K562 (cell line): ENCODE measurements at regions not wholly inside any gene's neighbourhood (a gene's known extent, or its start where the extent isn't known, plus 50 kb on each side); places are given as distances from the start of the nearest gene placed in this dataset.

Experiments
- BCOR ChIP-seq: fragments of 450-650 bp; IDR thresholded peaks from 2 replicates; pipeline ENCODE4 v1.6.1; 2016
- C11orf30 ChIP-seq: fragments of 450-650 bp; IDR thresholded peaks from 2 replicates; pipeline ENCODE4 v1.6.1; 2016; ENCODE audit warnings: low read depth, mild to moderate bottlenecking
- CTCF ChIP-seq, 3 experiments: IDR thresholded peaks in 2 of 3; conservative IDR thresholded peaks in 1 of 3; 2 replicates each; pipeline ENCODE4 v1.5.1; 2011 to 2012; ENCODE audit warnings: low read length in 3 of 3, mild to moderate bottlenecking in 3 of 3, control low read depth in 2 of 3, improper control_type of control experiment in 1 of 3, inconsistent platforms in 1 of 3, low read depth in 1 of 3, mixed read lengths in 1 of 3, moderate library complexity in 1 of 3; ENCODE audit not compliant: insufficient read depth in 2 of 3
- FUS ChIP-seq: fragments of 200-400 bp; formaldehyde crosslinking; optimal IDR thresholded peaks from 2 replicates; pipeline ENCODE3; 2017; ENCODE audit warnings: low read depth, low read length
- HBP1 ChIP-seq: fragments of 450-650 bp; formaldehyde crosslinking; IDR thresholded peaks from 2 replicates; pipeline ENCODE4 v1.4.0; 2022; ENCODE audit warnings: missing genetic modification characterization
- KAT7 ChIP-seq: sonication (generic); formaldehyde crosslinking; IDR thresholded peaks from 2 replicates; pipeline ENCODE4 v1.8.0; 2022; ENCODE audit warnings: missing genetic modification reagents, mild to moderate bottlenecking, borderline replicate concordance
- L3MBTL2 ChIP-seq: fragments of 450-650 bp; IDR thresholded peaks from 2 replicates; pipeline ENCODE4 v1.6.1; 2016; ENCODE audit warnings: mild to moderate bottlenecking, moderate library complexity
- MCM2 ChIP-seq: fragments of 450-650 bp; IDR thresholded peaks from 2 replicates; pipeline ENCODE4 v1.6.1; 2017; ENCODE audit warnings: low read depth, mild to moderate bottlenecking
- MCM3 ChIP-seq: fragments of 450-650 bp; IDR thresholded peaks from 2 replicates; pipeline ENCODE4 v1.6.1; 2016
- NCOA4 ChIP-seq: fragments of 450-650 bp; IDR thresholded peaks from 2 replicates; pipeline ENCODE4 v1.6.1; 2018; ENCODE audit warnings: mild to moderate bottlenecking; ENCODE audit not compliant: partially characterized antibody
- NR4A1 ChIP-seq, 2 experiments: fragments of 250-450 bp in 1 of 2; fragments of 450-650 bp in 1 of 2; sonication (Bioruptor Pico) in 1 of 2; IDR thresholded peaks; 2 replicates each; pipeline versions ENCODE4 v1.4.0 to v1.6.1; 2016 to 2020; ENCODE audit warnings: mild to moderate bottlenecking in 2 of 2, missing compliant biosample characterization in 1 of 2, missing genetic modification characterization in 1 of 2, moderate library complexity in 1 of 2
- RBM15 ChIP-seq: fragments of 200-400 bp; formaldehyde crosslinking; IDR thresholded peaks from 2 replicates; pipeline ENCODE4 v1.6.1; 2018; ENCODE audit warnings: mild to moderate bottlenecking, low read length, moderate library complexity; ENCODE audit not compliant: insufficient read depth
- SAFB2 ChIP-seq: fragments of 200-400 bp; formaldehyde crosslinking; IDR thresholded peaks from 2 replicates; pipeline ENCODE4 v1.6.1; 2018; ENCODE audit warnings: borderline replicate concordance, low read length, low read depth, moderate library complexity; ENCODE audit not compliant: severe bottlenecking
- SETDB1 ChIP-seq: IDR thresholded peaks from one replicate; pipeline ENCODE4 v1.6.1; 2012; ENCODE audit warnings: low read length, control low read depth, inconsistent platforms
- STAG1 ChIP-seq: sonication (generic); formaldehyde crosslinking; IDR thresholded peaks from 2 replicates; pipeline ENCODE4 v1.5.0; 2020; ENCODE audit warnings: missing genetic modification reagents, borderline replicate concordance
- TBL1XR1 ChIP-seq, 2 experiments: IDR thresholded peaks; 2 replicates each; pipeline ENCODE4 v1.6.1; 2012; ENCODE audit warnings: improper control_type of control experiment in 2 of 2, low read length in 2 of 2, mild to moderate bottlenecking in 1 of 2
- TOE1 ChIP-seq, 2 experiments: fragments of 450-650 bp in 1 of 2; sonication (generic) in 1 of 2; formaldehyde crosslinking in 1 of 2; IDR thresholded peaks; 2 replicates each; pipeline versions ENCODE4 v1.7.1 to v1.8.0; 2016 to 2022; ENCODE audit warnings: borderline replicate concordance in 2 of 2, mild to moderate bottlenecking in 2 of 2, antibody characterized with exemption in 1 of 2, inconsistent platforms in 1 of 2, low read depth in 1 of 2, missing genetic modification reagents in 1 of 2, moderate library complexity in 1 of 2
- ZBED1 ChIP-seq: IDR thresholded peaks from 2 replicates; pipeline ENCODE4 v1.6.1; 2014
- ZBTB26 ChIP-seq: fragments of 450-650 bp; formaldehyde crosslinking; IDR thresholded peaks from 2 replicates; pipeline ENCODE4 v1.4.0; 2022; ENCODE audit warnings: missing genetic modification characterization
- ZFP36 ChIP-seq: fragments of 150-350 bp; IDR thresholded peaks from 2 replicates; pipeline ENCODE4 v1.6.1; 2018; ENCODE audit warnings: low read length, low read depth; ENCODE audit not compliant: partially characterized antibody
- ZNF3 ChIP-seq: fragments of 250-450 bp; sonication (Bioruptor Pico); IDR thresholded peaks from 2 replicates; pipeline ENCODE4 v1.5.0; 2021; ENCODE audit warnings: mild to moderate bottlenecking, moderate library complexity
- ZNF764 ChIP-seq: fragments of 250-450 bp; sonication (Bioruptor Pico); IDR thresholded peaks from 2 replicates; pipeline ENCODE4 v1.4.0; 2020; ENCODE audit warnings: low read depth, mild to moderate bottlenecking, moderate library complexity
- ZSCAN29 ChIP-seq: fragments of 450-650 bp; IDR thresholded peaks from 2 replicates; pipeline ENCODE4 v1.6.1; 2017

DNA sequence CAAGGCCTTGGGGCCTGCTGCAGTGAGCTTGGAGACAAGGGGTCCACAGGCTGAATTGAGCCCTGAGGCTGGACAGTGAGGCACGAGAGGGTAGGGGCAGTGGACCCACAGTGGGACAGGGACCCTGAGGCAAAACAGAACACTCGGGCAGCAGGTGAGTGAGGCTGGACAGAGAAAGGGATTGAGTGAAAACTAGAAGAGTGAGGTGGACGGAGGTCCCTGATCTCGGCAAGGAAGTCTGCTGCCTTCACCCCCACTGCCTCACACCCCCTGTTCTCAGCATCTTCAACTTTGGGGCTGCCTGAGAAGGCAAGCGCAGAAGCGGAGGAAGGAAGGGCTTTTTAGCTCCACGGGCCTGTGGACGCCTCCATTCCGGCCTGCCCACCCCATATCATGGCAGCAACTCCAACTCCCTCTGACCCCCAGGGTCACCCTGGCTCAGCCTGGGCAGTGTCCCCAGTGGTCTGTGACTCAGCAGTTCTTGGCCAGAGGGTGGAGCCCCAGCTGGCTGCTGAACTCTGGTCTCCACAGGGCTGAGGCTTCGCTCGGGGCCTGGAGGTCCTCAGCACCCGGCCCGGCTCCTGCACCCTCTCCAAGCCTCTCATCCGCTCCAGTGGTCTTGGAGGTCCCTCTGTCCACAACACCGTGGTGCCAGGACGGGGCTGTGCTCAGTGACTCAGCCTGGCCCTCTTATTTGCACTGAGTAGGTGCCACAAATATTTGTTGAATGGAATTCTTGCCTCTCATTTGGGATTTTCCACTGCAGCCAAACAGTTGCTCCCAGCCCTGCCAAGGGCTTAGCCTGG is 60.0 kb upstream of the EPS8L3 start (continued):
- TF ChIP-seq MCM3 = no peak
- no peak for TF ChIP-seq MCM2
- no peak for TF ChIP-seq HBP1 (CRISPR knock-in tag)
- TF ChIP-seq C11orf30 = peak; percentile 98
- TF ChIP-seq ZBTB26 = no peak
- no peak for TF ChIP-seq SETDB1
- no peak for TF ChIP-seq BCOR
- peak; percentile 93 for TF ChIP-seq NR4A1 (CRISPR knock-in tag; IDR thresholded peaks at IDR 0.05)
- TF ChIP-seq NR4A1 (tag; IDR thresholded peaks at IDR 0.05) = peak; percentile 95
- no peak for TF ChIP-seq NCOA4
- no peak for TF ChIP-seq STAG1 (CRISPR knock-in tag)
- TF ChIP-seq RBM15 = no peak
- peak; percentile 71 for TF ChIP-seq L3MBTL2
- no peak for TF ChIP-seq SAFB2
- no peak for TF ChIP-seq ZNF3
- TF ChIP-seq ZBED1 = no peak
- 0 out of 2 replicates have a peak, but pooled peaks have one; percentile 13 for TF ChIP-seq TOE1 (IDR thresholded peaks at IDR 0.05; ENCODE audit: borderline replicate concordance)
- no peak for TF ChIP-seq TOE1 (CRISPR knock-in tag; IDR thresholded peaks at IDR 0.05; ENCODE audit: borderline replicate concordance, low read depth)
- no peak for TF ChIP-seq ZNF764
- peak; percentile 29; the same call in 1 of the 2 replicates for TF ChIP-seq KAT7
- TF ChIP-seq FUS = no peak
- TF ChIP-seq CTCF (IDR thresholded peaks at IDR 0.05 in 2 of 3, conservative IDR thresholded peaks at IDR 0.05 in 1 of 3; ENCODE audit: insufficient read depth in 2 of 3, low read depth in 1 of 3, low read length in 3 of 3) = peak in 2 of 3 experiments; percentile 8 to 24; a peak in 3 of 6 replicates
- TF ChIP-seq ZSCAN29 = no peak
- peak in 1 of 2 experiments; percentile 39; a peak in 1 of 4 replicates for TF ChIP-seq TBL1XR1 (IDR thresholded peaks at IDR 0.05; ENCODE audit: low read length in 2 of 2)
- TF ChIP-seq ZFP36 = no peak
